Activated gamma-delta T cell treated with Interleukin-2 at 50 U/mL for 16 hours (primary cell): ENCODE measurements at regions not wholly inside any gene's neighbourhood (a gene's known extent, or its start where the extent isn't known, plus 50 kb on each side); places are given as distances from the start of the nearest gene placed in this dataset.
"Not testable (repeated sequence)": the region's sequence is repeated elsewhere in the genome, so short reads cannot be mapped to it uniquely, and the experiment has no call there.

Experiments
- DNase-seq: peaks from one replicate; pipeline ENCODE4 v3.0.0-alpha.2; 2020

DNA sequence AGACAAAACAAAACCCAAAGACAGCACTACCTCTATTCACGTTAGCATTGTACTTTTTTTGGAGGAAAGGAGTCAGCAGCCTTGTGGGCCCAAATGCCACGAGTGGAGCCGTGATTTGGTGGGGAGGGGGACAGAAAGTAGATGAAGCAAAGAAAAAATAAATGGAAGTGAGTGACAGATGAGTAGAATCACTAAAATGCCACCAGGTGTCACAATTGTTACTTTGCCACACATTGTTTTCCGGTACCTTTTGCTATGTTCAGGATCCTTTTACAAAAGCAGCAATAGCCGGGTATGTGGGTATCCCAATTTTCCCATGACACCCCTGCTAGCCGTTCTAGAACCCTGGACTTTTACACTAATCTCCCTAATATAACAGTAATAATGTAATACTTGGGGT lies 85.0 kb upstream of the AK4 start:
- no peak for DNase-seq

- DNase-seq: no peak
Measured at GRCh38 chr1:65064981-65065380, 83.0 kb upstream of the AK4 start.

DNA sequence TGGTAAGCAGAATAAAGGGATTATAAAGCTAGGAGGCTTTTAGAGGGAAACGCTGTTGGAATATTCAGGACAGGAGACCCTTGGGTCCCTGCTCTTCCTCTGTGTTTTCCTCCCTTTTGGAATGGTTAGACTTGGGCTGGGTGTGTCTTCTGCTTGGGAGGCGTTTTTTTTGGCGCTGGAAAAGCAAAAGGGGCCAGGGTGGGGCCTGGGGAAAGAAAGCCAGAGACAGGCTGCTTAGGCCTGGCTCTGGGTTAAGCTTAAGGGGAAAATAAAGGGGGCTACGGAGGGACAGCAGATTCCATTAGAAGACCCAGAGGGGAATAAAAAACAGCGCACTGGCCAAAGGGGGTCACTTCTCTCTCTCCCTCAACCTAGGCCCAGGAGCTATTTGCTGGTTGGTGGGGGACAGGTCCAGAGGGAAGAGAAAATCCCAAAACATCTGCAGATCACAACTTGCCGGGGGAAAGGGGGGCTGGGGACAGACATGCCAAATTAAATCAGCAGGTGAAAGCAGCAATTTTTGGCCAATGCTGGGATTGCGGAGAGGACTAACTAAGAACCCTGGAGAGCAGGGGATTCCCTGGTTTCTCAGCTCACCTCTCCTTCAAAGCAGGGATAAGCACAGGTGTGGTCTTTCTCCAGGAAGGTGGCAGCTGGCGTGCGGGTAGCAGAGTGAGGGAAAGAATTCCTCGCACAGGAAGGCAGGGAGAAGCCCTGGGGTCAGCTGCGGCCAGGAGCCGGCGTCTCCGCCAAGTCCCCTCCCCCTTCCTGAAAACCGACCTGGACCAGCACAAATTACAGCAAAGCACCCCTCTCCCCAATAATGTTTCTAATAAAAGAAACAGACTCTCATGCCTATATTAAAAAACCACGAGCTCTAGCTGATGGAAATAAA lies 82.2 kb upstream of the AK4 start:
- DNase-seq: no peak

GRCh38 chr1:65066419-65066765 lies 81.6 kb upstream of the AK4 start:
- DNase-seq: no peak

GRCh38 chr1:65066766-65067490 lies 81.1 kb upstream of the AK4 start:
- peak; percentile 77 for DNase-seq

DNA sequence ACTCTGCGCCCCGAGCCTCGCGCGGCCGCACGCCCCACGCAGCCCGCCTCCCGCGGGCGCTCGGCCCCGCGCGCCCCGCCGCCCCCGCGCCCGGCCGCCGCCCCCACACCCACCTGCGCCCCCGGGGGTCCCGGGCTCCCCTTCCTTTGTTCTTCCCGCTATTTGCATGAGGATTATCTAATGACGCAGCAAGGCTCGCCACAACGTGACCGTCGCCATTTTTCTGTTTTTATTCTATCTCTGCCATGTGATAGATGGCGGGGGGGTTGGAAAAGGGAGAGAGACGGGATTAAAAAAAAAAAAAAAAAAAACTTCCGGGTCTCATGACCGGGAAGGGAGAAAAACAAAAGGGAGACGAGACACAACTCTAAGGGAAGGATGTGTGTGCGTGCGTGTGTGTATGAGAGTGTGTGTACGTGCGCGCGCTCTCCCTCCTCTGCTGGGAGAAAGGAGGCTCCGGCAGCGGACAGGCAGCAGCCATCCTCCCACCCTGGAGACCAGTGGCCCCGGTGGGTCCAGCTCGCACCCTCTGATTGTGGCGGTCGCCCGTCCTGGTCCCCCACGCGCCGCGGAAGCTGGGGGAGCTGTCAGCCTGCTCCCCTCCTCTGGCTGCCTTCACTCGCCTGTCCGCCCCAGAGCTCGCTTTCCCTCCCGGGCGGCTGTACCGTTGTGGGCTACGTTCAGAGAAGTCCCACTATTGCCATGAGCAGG lies 80.4 kb upstream of the AK4 start:
- peak; percentile 41 for DNase-seq

DNA sequence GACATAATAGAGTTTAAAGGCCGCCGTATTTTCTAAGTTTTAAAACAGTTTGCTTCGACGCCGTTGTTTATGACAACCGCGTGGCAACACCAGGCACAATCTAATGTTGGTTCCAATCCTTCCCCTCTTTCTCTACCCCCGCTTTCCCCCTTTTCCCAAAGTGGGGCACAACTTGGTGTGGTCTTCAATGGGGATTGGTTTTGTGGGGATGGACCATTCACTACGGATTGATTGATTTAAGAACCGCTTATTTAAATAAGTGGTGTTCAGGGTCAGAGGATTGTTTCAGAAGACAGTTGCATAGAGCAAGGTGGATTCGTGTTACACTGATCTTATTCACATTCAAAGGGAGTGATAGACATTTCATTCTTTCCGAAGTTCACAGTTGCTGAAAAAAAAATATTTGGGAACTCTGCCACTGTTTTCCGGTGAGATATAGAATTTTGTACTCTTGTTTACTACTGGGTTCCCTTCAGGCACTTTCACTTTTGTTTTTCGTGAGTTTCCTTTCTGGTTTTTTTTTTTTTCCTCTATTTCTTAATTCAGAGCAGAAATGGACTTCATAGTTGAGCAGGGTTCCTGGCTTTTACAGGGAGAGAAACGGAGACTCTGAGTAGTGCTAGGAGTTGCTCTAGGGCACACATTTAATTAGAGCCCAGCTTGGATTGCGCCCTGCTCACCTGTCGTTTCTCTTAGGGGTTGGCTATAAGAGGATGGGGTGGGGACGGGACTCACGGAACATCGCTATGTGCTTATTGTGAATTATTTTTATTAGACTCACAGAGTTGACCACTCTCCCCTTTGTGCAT lies 79.6 kb upstream of the AK4 start:
- DNase-seq: no peak

- DNase-seq: no peak
Measured at GRCh38 chr1:65069011-65069565, 78.9 kb upstream of the AK4 start.

- no peak for DNase-seq
Measured at GRCh38 chr1:65072845-65073244, 75.2 kb upstream of the AK4 start.

DNA sequence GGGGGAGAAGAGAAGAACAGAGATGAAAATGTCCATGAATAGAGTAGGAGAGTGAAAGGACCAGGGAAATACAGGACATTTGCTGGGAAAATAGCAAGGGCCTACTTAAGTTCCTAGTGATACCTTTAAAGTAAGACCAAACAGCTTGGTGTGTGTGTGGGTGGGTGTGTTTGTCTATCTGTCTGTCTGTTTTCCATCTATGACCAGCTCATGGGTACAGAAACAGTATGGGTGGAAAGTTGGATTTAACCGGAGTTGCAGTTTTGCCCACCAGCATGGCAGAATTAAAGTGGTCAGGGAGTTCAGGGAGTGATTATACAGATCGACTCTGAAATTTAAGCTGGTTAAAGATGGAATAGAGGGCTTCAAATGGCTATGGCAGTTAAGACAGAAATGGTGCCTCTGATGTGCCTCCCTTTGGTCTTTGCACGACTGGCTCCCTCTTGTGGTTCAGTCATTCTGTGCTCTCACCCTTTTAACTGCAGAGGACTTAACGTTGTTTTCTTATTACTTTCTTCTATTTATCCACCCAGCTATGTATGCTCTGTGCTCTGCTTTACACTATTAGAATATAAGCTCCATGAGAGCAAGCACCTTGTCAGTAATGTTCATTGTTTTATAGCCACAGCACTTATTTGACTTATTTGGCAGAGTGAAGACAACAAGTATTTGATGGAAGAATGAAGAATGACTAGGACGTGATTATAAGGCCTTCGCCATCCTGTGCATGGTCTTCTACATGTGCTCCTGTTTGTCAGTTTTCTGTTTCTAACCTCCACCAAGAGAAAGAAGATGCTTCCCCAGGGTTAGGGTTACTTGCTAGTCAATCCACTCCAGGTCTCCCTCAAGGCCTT lies 72.7 kb upstream of the AK4 start:
- peak; percentile 66 for DNase-seq

GRCh38 chr1:65077369-65077768 lies 70.6 kb upstream of the AK4 start:
- DNase-seq: no peak

DNA sequence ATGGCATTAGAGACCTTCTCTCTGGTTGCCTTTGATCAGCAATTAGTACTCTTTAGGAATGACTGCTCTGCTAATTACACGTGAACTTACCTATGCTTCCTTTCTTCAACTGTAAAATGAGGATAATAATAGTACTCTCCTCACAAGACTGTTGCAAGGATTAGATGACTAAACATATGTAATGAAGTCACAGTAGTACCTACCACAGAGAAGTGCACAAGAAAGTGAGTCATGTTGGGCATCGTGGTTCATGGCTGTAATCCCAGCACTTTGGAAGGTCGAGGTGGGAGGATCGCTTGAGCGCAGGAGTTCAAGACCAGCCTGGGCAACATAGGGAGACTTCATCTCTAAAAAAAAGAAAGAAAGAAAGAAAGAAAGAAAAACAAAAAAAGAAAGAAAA lies 68.1 kb upstream of the AK4 start:
- no peak for DNase-seq

- DNase-seq: no peak
Measured at GRCh38 chr1:65082346-65083040, 65.5 kb upstream of the AK4 start.

DNA sequence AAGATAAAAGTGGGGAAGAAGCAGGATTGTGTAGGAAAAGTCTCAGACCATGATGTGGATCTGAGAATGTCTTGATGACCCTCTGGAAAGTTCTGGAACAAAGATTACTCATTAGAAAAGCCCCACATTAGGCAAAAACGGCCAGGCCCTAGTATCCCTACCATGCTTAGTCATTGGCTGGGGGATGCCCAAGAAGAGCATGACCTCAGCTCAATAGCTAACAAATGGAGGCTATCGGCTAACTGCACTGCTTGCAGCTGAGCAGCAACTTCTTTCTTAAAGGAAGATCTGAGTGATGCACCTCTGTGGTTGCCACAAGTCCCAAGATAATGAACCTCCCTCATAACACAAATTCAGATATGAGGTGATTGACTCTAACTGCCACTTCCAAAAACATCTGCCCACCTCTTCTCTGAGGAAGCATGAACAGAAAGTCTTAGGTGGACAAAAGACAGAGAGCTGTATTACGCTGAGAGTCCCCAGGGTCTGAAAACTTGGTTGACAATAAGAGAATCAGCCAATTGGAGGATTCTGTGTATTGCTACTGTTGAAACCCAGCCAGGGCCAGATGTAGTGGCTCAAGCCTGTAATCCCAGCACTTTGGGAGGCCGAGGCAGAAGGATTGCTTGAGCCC lies 64.6 kb upstream of the AK4 start:
- DNase-seq: no peak

DNA sequence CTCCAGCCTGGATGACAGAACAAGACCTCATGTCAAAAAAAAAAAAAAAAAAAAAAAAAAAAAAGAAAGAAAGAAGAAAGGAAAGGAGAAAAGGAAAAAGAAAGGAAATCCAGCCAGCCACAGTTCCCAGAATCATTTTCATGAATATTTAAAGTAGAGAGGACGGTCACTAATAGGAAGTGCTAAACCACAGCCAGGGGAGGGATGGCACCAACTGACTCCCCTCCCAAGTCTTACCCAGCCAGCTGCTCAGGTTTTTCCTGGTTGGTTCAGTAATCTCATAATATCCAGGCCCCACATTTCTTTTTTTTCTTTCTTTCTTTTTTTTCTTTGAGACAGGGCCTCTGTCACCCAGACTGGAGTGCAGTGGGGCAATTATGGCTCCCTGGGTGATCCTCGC lies 63.9 kb upstream of the AK4 start:
- DNase-seq: no peak

DNA sequence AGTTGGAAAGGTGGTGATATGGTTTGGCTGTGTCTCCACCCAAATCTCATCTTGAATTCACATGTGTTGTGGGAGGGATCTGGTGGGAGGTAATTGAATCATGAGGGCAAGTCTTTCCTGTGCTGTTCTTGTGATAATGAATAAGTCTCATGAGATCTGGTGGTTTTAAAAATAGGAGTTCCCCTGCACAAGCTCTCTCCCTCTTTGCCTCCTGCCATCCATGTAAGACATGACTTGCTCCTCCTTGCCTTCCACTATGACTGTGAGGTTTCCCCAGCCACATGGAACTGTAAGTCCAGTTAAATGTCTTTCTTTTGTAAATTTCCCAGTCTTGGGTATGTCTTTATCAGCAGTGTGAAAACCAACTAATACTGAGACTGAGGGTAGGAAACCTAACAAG lies 60.5 kb upstream of the AK4 start:
- DNase-seq: not testable (repeated sequence)

DNA sequence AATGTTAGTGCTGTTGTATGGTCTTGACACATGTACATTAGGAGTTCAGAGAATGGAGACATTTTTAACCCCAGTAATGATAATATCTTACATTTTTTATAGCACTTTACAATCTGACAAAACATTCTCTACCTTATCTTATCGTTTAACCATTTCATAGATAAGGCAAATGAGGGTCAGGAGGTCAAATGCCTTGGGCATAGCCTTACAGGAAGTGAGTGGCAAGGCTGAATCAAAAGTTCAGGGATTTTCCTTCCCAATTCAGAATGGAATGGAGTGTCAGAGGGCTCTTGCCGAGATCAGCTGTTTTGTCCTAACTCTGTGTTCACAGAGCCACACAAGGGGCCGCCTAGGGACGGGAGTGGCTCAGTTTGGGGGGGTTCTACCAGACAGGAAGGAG lies 57.6 kb upstream of the AK4 start:
- no peak for DNase-seq

DNA sequence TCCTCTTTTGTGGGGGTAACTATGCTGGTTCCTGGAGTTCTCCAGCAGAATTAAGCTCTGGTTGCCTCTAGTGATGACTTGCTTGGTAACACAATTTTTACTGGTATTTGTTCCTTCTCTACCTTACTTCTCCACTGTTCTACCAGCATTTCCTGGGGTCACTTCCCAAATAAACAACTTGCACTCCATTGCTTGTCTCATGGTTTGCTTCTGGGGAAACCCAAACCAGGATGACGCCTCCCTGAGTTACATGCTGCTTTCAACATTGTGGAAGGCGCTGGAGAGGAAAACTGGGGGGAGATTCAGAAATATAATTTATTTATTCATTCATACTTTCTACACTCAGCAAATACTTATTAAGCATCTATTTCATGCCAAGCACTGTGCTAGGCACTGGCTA lies 55.3 kb upstream of the AK4 start:
- no peak for DNase-seq

GRCh38 chr1:65097076-65097475 lies 50.9 kb upstream of the AK4 start:
- DNase-seq: no peak
